Ishikawa (cell line): ENCODE measurements at regions not wholly inside any gene's neighbourhood (a gene's known extent, or its start where the extent isn't known, plus 50 kb on each side); places are given as distances from the start of the nearest gene placed in this dataset.

Experiments
- CEBPB ChIP-seq: IDR thresholded peaks from 2 replicates; pipeline ENCODE4 v1.6.1; 2012
- CREB1 ChIP-seq: IDR thresholded peaks from 2 replicates; pipeline ENCODE4 v1.6.1; 2012; ENCODE audit warnings: low read depth
- EGR1 ChIP-seq: IDR thresholded peaks from 2 replicates; pipeline ENCODE4 v1.6.1; 2012
- EP300 ChIP-seq: IDR thresholded peaks from 2 replicates; pipeline ENCODE4 v1.6.1; 2012; ENCODE audit warnings: borderline replicate concordance
- FOXM1 ChIP-seq: IDR thresholded peaks from 2 replicates; pipeline ENCODE4 v1.6.1; 2012; ENCODE audit warnings: low read depth, borderline replicate concordance
- MAX ChIP-seq: IDR thresholded peaks from 2 replicates; pipeline ENCODE4 v1.6.1; 2012
- NFIC ChIP-seq: IDR thresholded peaks from 2 replicates; pipeline ENCODE4 v1.6.1; 2012
- RAD21 ChIP-seq: IDR thresholded peaks from 2 replicates; pipeline ENCODE4 v1.6.1; 2012; ENCODE audit warnings: low read depth
- REST ChIP-seq: IDR thresholded peaks from 2 replicates; pipeline ENCODE4 v1.6.1; 2012; ENCODE audit warnings: low read depth, mild to moderate bottlenecking
- TAF1 ChIP-seq: IDR thresholded peaks from 2 replicates; pipeline ENCODE4 v1.6.1; 2012; ENCODE audit warnings: low read depth, mild to moderate bottlenecking
- TCF12 ChIP-seq: IDR thresholded peaks from 2 replicates; pipeline ENCODE4 v1.6.1; 2012; ENCODE audit warnings: low read depth
- TEAD4 ChIP-seq: IDR thresholded peaks from 2 replicates; pipeline ENCODE4 v1.6.1; 2012
- USF1 ChIP-seq: IDR thresholded peaks from 2 replicates; pipeline ENCODE4 v1.6.1; 2012
- YY1 ChIP-seq: IDR thresholded peaks from 2 replicates; pipeline ENCODE4 v1.6.1; 2012; ENCODE audit warnings: low read depth
- ZBTB7A ChIP-seq: IDR thresholded peaks from 2 replicates; pipeline ENCODE4 v1.6.1; 2012; ENCODE audit warnings: low read depth

GRCh38 chr18:24894880-24895279, 434.4 kb downstream of the HRH4 start:
- TF ChIP-seq TAF1: no peak
- no peak for TF ChIP-seq CREB1
- TF ChIP-seq ZBTB7A: no peak
- TF ChIP-seq YY1: no peak
- TF ChIP-seq TEAD4: no peak
- no peak for TF ChIP-seq REST
- TF ChIP-seq RAD21: no peak
- no peak for TF ChIP-seq CEBPB
- TF ChIP-seq USF1: no peak
- no peak for TF ChIP-seq EGR1

- TF ChIP-seq USF1 (no peak), MAX (no peak), EGR1 (no peak), CREB1 (no peak)
These were observed 437.0 kb downstream of the HRH4 start for GRCh38 chr18:24897461-24897860.

GRCh38 chr18:24910221-24910620, 441.7 kb downstream of the ZNF521 start:
- no peak for TF ChIP-seq MAX
- TF ChIP-seq FOXM1: no peak

GRCh38 chr18:24913507-24914170, 438.3 kb downstream of the ZNF521 start:
- no peak for TF ChIP-seq TAF1
- TF ChIP-seq EGR1: no peak
- no peak for TF ChIP-seq RAD21
- TF ChIP-seq USF1: no peak
- TF ChIP-seq CEBPB: no peak
- no peak for TF ChIP-seq MAX

- TF ChIP-seq EP300 (no peak), FOXM1 (no peak), NFIC (no peak), TCF12 (no peak), CEBPB (no peak), RAD21 (no peak), YY1 (no peak), EGR1 (no peak), CREB1 (no peak), TEAD4 (no peak), REST (no peak), ZBTB7A (no peak), TAF1 (no peak), MAX (no peak), USF1 (no peak)
These were observed 437.8 kb downstream of the ZNF521 start for GRCh38 chr18:24914171-24914525.

GRCh38 chr18:24914685-24915084, 437.3 kb downstream of the ZNF521 start:
- TF ChIP-seq TAF1: no peak
- no peak for TF ChIP-seq MAX
- TF ChIP-seq REST: no peak
- TF ChIP-seq ZBTB7A: no peak
- no peak for TF ChIP-seq EP300
- no peak for TF ChIP-seq CREB1
- TF ChIP-seq FOXM1: no peak
- no peak for TF ChIP-seq EGR1
- no peak for TF ChIP-seq NFIC
- TF ChIP-seq CEBPB: no peak
